ENCODE measurements at regions not wholly inside any gene's neighbourhood (a gene's known extent, or its start where the extent isn't known, plus 50 kb on each side); places are given as distances from the start of the nearest gene placed in this dataset.

GRCh38 chr13:71137101-71137500 lies 729.9 kb downstream of the DACH1 start:
- TF ChIP-seq ZNF274 (IDR thresholded peaks at IDR 0.05; ENCODE audit: low read depth, low read length) (no peak), YY1 (IDR thresholded peaks at IDR 0.05; ENCODE audit: insufficient read depth, insufficient read length) (no peak)
